ENCODE measurements at regions not wholly inside any gene's neighbourhood (a gene's known extent, or its start where the extent isn't known, plus 50 kb on each side); places are given as distances from the start of the nearest gene placed in this dataset.
"Not testable (repeated sequence)": the region's sequence is repeated elsewhere in the genome, so short reads cannot be mapped to it uniquely, and the experiment has no call there.

DNA sequence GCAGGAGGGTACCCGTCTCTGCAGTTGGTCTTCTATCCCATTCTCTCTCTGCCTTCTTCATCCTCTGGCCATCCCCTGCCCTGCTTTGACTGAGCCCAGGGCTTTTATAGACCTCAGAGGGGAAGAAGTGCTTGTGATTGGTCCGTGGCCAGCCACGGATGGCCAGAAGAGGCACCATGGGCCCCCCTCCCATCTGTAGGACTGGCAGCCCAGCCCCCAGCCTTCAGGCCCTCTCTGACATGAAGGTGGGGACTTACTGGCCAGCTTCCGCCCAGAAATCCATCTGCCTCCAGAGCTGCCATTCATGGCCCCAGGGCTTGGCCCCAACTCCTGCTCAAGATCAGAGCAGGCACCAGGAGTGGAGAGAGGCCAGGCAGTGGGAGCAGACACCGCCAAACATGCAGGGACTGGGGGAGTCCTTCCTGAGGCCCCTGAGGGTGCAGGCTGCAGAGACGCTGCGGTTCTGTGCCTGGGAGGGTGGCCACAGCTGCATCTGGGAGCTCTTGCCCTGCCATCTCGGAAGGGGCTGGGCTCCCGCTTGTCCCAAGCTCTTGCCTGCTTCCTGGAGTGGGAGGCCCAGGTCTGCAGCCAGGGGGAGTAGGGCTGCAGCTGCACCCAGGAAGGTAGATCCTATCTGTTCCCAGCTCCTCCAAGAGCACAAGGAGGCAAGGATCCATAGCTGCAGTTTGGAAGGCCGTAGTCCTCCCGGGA is 698.6 kb upstream of the B3GALT2 start:
- intact Hi-C loops (cut with micrococcal nuclease): no loop called here
- POLR2A ChIA-PET: no interaction called here
- H3K27ac ChIP-seq (ENCODE audit: low read depth, low read length): no peak overlapping the region
- H3K36me3 ChIP-seq (ENCODE audit: control insufficient read depth in 1 of 2, insufficient read depth in 2 of 2, low read length in 2 of 2): no peaks in the 10 kb centered on the region
- no peak overlapping the region for H2AFZ ChIP-seq (ENCODE audit: low read depth, low read length, poor library complexity, severe bottlenecking)
- CTCF ChIA-PET: no interaction called here
- no peaks in the 10 kb centered on the region for H4K20me1 ChIP-seq (ENCODE audit: insufficient read depth)
- RAD21 ChIA-PET (ENCODE audit: low non-redundant PET in 1 of 2, low total read pairs in 2 of 2, uncharacterized antibody in 2 of 2, unreplicated experiment in 2 of 2): no interaction called here
- no peak overlapping the region for H3K4me2 ChIP-seq (ENCODE audit: low read length)
- TF ChIP-seq SP1 (IDR thresholded peaks at IDR 0.05; ENCODE audit: low read depth) (no peak), ATF3 (IDR thresholded peaks at IDR 0.05) (no peak), ZNF274 (IDR thresholded peaks at IDR 0.05; ENCODE audit: low read depth, low read length) (no peak), YY1 (IDR thresholded peaks at IDR 0.05; ENCODE audit: extremely low read depth, insufficient replicate concordance, low read depth, low read length) (no peak), SIN3A (IDR thresholded peaks at IDR 0.05; ENCODE audit: low read depth) (no peak), FOSL1 (IDR thresholded peaks at IDR 0.05; ENCODE audit: low read depth) (no peak), POLR2A (IDR thresholded peaks at IDR 0.05; ENCODE audit: borderline replicate concordance, extremely low read depth, insufficient read depth, insufficient read length) (no peak), CTCF (IDR thresholded peaks at IDR 0.05 in 2 of 3, conservative IDR thresholded peaks at IDR 0.05 in 1 of 3; ENCODE audit: borderline replicate concordance in 1 of 3, insufficient read depth in 1 of 3, low read depth in 2 of 3, low read length in 2 of 3) (no peak), CEBPB (IDR thresholded peaks at IDR 0.05; ENCODE audit: low read depth) (no peak), EGR1 (IDR thresholded peaks at IDR 0.05; ENCODE audit: low read depth) (no peak), EZH2 (IDR thresholded peaks at IDR 0.05) (no peak)
- TF ChIP-seq, protein P1, sequence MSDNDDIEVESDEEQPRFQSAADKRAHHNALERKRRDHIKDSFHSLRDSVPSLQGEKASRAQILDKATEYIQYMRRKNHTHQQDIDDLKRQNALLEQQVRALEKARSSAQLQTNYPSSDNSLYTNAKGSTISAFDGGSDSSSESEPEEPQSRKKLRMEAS (IDR thresholded peaks at IDR 0.05): no peak
- no peak overlapping the region for H3K4me3 ChIP-seq (replicated peaks in 1 of 2; ENCODE audit: low read depth in 1 of 2, low read length in 2 of 2)
- H3K9me2 ChIP-seq (ENCODE audit: insufficient read depth): no peaks in the 10 kb centered on the region
- no peaks in the 10 kb centered on the region for H3K79me2 ChIP-seq (ENCODE audit: insufficient read depth, low read length)
- no peak for ATAC-seq
- DNase-seq (ENCODE audit: low read depth, low spot score): no peak
- no TSS peak for BruUV-seq (replicated peaks)
- no peaks in the 10 kb centered on the region for H3K9me3 ChIP-seq (ENCODE audit: control insufficient read depth in 1 of 2, insufficient read depth in 1 of 2, low read depth in 1 of 2, low read length in 2 of 2)
- H3K4me1 ChIP-seq (ENCODE audit: control insufficient read depth in 1 of 2, insufficient read depth in 2 of 2, low read length in 2 of 2): no peaks in the 10 kb centered on the region
- H3K9ac ChIP-seq (ENCODE audit: low read length): no peak overlapping the region
- no peaks in the 10 kb centered on the region for H3K27me3 ChIP-seq (ENCODE audit: insufficient read depth, low read length)

GRCh38 chr1:193877920-193878319 is 691.5 kb upstream of the B3GALT2 start:
- POLR2A ChIA-PET; RAD21 ChIA-PET (ENCODE audit: low non-redundant PET in 1 of 2, low total read pairs in 2 of 2, uncharacterized antibody in 2 of 2, unreplicated experiment in 2 of 2); H3K9me2 ChIP-seq (ENCODE audit: insufficient read depth); H3K9ac ChIP-seq (ENCODE audit: low read length); ATAC-seq; H3K79me2 ChIP-seq (ENCODE audit: insufficient read depth, low read length); H3K4me2 ChIP-seq (ENCODE audit: low read length); H3K27ac ChIP-seq (ENCODE audit: low read depth, low read length); CTCF ChIA-PET; H3K36me3 ChIP-seq (ENCODE audit: control insufficient read depth in 1 of 2, insufficient read depth in 2 of 2, low read length in 2 of 2); H3K27me3 ChIP-seq (ENCODE audit: insufficient read depth, low read length); H2AFZ ChIP-seq (ENCODE audit: low read depth, low read length, poor library complexity, severe bottlenecking); intact Hi-C loops (cut with micrococcal nuclease); H3K9me3 ChIP-seq (ENCODE audit: control insufficient read depth in 1 of 2, insufficient read depth in 1 of 2, low read depth in 1 of 2, low read length in 2 of 2); BruUV-seq (replicated peaks); H3K4me1 ChIP-seq (ENCODE audit: control insufficient read depth in 1 of 2, insufficient read depth in 2 of 2, low read length in 2 of 2); DNase-seq (ENCODE audit: low read depth, low spot score); H3K4me3 ChIP-seq (replicated peaks in 1 of 2; ENCODE audit: low read depth in 1 of 2, low read length in 2 of 2); H4K20me1 ChIP-seq (ENCODE audit: insufficient read depth): not testable (repeated sequence)

Data from HCT116 (cell line).